Keratinocyte (primary cell): ENCODE measurements at regions not wholly inside any gene's neighbourhood (a gene's known extent, or its start where the extent isn't known, plus 50 kb on each side); places are given as distances from the start of the nearest gene placed in this dataset.

Experiments used
- DNase-seq: peaks from one replicate; pipeline ENCODE4 v3.0.0-alpha.2; 2011; ENCODE audit warnings: low read depth, missing footprints, low spot score
- FAIRE-seq: peaks from 2 replicates; lab custom pipeline; 2011; peaks lifted over from hg19 to GRCh38; lab: Jason Lieb, UNC
- H2AFZ ChIP-seq: 2 replicates; pipeline ENCODE4 v1.6.0; 2012; ENCODE audit warnings: low read length, control low read depth, inconsistent platforms; ENCODE audit not compliant: control insufficient read depth
- H3K27ac ChIP-seq: 2 replicates; pipeline ENCODE4 v1.5.1; 2011; ENCODE audit warnings: low read length; ENCODE audit not compliant: control insufficient read depth, insufficient read depth
- H3K27me3 ChIP-seq: 3 replicates; pipeline ENCODE4 v1.6.0; 2011; ENCODE audit warnings: low read length; ENCODE audit not compliant: control insufficient read depth, insufficient read depth; ENCODE audit errors: extremely low read depth
- H3K36me3 ChIP-seq, 2 experiments: 2 replicates in 1 of 2; 3 replicates in 1 of 2; pipeline ENCODE4 v1.5.1; 2011; ENCODE audit warnings: low read length in 2 of 2, mild to moderate bottlenecking in 1 of 2; ENCODE audit not compliant: control insufficient read depth in 2 of 2, insufficient read depth in 2 of 2; ENCODE audit errors: extremely low read depth in 1 of 2
- H3K4me1 ChIP-seq: 3 replicates; pipeline ENCODE4 v1.5.1; 2011; ENCODE audit warnings: low read length; ENCODE audit not compliant: control insufficient read depth, insufficient read depth; ENCODE audit errors: extremely low read depth
- H3K4me2 ChIP-seq: 3 replicates; pipeline ENCODE4 v1.6.0; 2011; ENCODE audit warnings: low read depth, low read length; ENCODE audit not compliant: control insufficient read depth, insufficient read depth; ENCODE audit errors: extremely low read depth
- H3K4me3 ChIP-seq, 3 experiments: fragments of 200-600 bp in 1 of 3; sonication (generic) in 1 of 3; 2 replicates in 2 of 3; 3 replicates in 1 of 3; pipeline ENCODE4 v1.5.1; 2011 to 2016; ENCODE audit warnings: low read length in 3 of 3, mild to moderate bottlenecking in 3 of 3, control low read depth in 2 of 3, inconsistent platforms in 1 of 3, low read depth in 1 of 3, mixed read lengths in 1 of 3, mixed run types in 1 of 3, moderate library complexity in 1 of 3; ENCODE audit not compliant: control insufficient read depth in 2 of 3, insufficient read depth in 2 of 3; ENCODE audit errors: extremely low read depth in 1 of 3
- H3K79me2 ChIP-seq: 2 replicates; pipeline ENCODE4 v1.6.0; 2012; ENCODE audit warnings: low read length; ENCODE audit not compliant: control insufficient read depth, insufficient read depth
- H3K9ac ChIP-seq: 3 replicates; pipeline ENCODE4 v1.6.0; 2011; ENCODE audit warnings: low read length; ENCODE audit not compliant: control insufficient read depth, insufficient read depth; ENCODE audit errors: extremely low read depth
- H3K9me1 ChIP-seq: 3 replicates; pipeline ENCODE4 v1.6.0; 2011; ENCODE audit warnings: low read length; ENCODE audit not compliant: control insufficient read depth, insufficient read depth; ENCODE audit errors: extremely low read depth
- H3K9me3 ChIP-seq: 2 replicates; pipeline ENCODE4 v1.5.1; 2012; ENCODE audit warnings: low read depth, low read length; ENCODE audit not compliant: control insufficient read depth
- H4K20me1 ChIP-seq: 3 replicates; pipeline ENCODE4 v1.6.0; 2011; ENCODE audit warnings: low read length; ENCODE audit not compliant: control insufficient read depth, insufficient read depth; ENCODE audit errors: extremely low read depth
- EZH2 ChIP-seq: IDR thresholded peaks from one replicate; pipeline ENCODE4 v1.6.1; 2012; ENCODE audit warnings: inconsistent platforms, mild to moderate bottlenecking, low read length, moderate library complexity
- dilution Hi-C: fragments of 300-500 bp; cut with MboI; formaldehyde crosslinking; loops from one replicate; pipeline ENCODE4 v1.7.0; 2020; ENCODE audit warnings: low sequenced_read_pairs; ENCODE audit not compliant: extremely low pct_ligation_motif_present
- TF ChIP-seq, protein P1 (sequence below), 3 experiments: IDR thresholded peaks in 1 of 3; conservative IDR thresholded peaks in 1 of 3; optimal IDR thresholded peaks in 1 of 3; 2 replicates in 2 of 3; 3 replicates in 1 of 3; pipeline versions ENCODE3 to v1.5.1; 2011; ENCODE audit warnings: low read length in 3 of 3, mild to moderate bottlenecking in 3 of 3, moderate library complexity in 2 of 3, control low read depth in 1 of 3, inconsistent platforms in 1 of 3; ENCODE audit not compliant: insufficient read depth in 2 of 3; ENCODE audit errors: extremely low read depth in 1 of 3

DNA sequence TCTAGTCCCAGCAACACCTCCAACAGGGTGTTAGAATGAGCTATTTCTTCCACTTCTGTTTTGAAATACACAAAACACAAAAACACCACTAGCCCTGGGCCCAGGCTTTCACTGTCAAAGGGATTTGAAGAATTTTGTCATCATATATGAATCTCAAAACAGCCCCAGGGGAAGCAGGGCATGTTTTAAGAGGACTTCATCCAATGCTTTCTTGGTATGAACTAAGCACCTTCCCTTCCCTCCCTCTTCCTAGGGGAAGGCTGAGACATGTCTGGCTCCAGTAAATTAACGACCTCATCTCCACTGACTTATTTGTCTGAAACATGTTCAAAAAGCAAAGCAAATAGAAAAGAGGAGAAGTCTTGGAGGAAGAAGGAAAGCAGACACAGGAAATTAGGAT is 75.7 kb upstream of the INCENP start:
- dilution Hi-C loops = no loop called here
- H3K4me2 ChIP-seq = no peak overlapping the region
- TF ChIP-seq EZH2 = no peak
- TF ChIP-seq, protein P1, sequence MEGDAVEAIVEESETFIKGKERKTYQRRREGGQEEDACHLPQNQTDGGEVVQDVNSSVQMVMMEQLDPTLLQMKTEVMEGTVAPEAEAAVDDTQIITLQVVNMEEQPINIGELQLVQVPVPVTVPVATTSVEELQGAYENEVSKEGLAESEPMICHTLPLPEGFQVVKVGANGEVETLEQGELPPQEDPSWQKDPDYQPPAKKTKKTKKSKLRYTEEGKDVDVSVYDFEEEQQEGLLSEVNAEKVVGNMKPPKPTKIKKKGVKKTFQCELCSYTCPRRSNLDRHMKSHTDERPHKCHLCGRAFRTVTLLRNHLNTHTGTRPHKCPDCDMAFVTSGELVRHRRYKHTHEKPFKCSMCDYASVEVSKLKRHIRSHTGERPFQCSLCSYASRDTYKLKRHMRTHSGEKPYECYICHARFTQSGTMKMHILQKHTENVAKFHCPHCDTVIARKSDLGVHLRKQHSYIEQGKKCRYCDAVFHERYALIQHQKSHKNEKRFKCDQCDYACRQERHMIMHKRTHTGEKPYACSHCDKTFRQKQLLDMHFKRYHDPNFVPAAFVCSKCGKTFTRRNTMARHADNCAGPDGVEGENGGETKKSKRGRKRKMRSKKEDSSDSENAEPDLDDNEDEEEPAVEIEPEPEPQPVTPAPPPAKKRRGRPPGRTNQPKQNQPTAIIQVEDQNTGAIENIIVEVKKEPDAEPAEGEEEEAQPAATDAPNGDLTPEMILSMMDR (optimal IDR thresholded peaks at IDR 0.05 in 1 of 3, IDR thresholded peaks at IDR 0.05 in 1 of 3, conservative IDR thresholded peaks at IDR 0.05 in 1 of 3; ENCODE audit: extremely low read depth in 1 of 3, insufficient read depth in 2 of 3, low read length in 3 of 3) = no peak
- H3K4me1 ChIP-seq = peaks cover 40% of the 10 kb centered on the region
- H3K9ac ChIP-seq = no peak overlapping the region
- H2AFZ ChIP-seq = no peak overlapping the region
- no peak overlapping the region for H3K4me3 ChIP-seq
- no peaks in the 10 kb centered on the region for H3K9me1 ChIP-seq
- FAIRE-seq (no peak), DNase-seq (no peak)
- H3K27me3 ChIP-seq = no peaks in the 10 kb centered on the region
- H3K27ac ChIP-seq = no peak overlapping the region
- H3K36me3 ChIP-seq = no peaks in the 10 kb centered on the region
- H4K20me1 ChIP-seq = no peaks in the 10 kb centered on the region
- no peaks in the 10 kb centered on the region for H3K79me2 ChIP-seq
- H3K9me3 ChIP-seq = no peaks in the 10 kb centered on the region

DNA sequence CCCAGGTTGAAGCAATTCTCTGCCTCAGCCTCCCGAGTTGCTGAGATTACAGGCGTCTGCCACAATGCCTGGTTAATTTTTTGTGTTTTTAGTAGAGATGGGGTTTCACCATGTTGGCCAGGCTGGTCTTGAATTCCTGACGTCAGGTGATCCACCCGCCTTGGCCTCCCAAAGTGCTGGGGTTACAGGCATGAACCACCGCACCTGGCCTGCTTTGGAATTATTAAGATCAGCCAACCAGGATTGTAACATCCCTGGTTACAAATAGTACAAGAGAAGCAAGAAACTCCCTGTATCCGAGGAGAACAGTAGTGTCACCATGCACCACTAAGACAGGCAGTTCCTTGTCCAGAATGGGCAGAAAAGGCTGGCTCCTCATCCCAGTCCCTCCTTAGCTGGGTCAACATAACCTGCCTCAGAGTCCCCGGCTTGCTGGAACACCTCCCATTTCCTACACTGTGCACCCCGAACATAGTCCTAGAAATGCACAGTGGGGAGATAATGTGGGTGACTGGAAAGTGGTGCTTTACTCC is 77.2 kb upstream of the INCENP start:
- dilution Hi-C loops = no loop called here
- peak overlapping the region; percentile 7 for H3K4me2 ChIP-seq

More for the DNA sequence above, 77.2 kb upstream of the INCENP start:
- no peaks in the 10 kb centered on the region for H3K27me3 ChIP-seq
- FAIRE-seq = no peak
- H4K20me1 ChIP-seq = no peaks in the 10 kb centered on the region
- H3K9ac ChIP-seq = no peak overlapping the region
- no peak for DNase-seq
- H3K4me1 ChIP-seq = peaks cover 45% of the 10 kb centered on the region
- H2AFZ ChIP-seq = no peak overlapping the region
- H3K27ac ChIP-seq = no peak overlapping the region
- no peaks in the 10 kb centered on the region for H3K9me1 ChIP-seq
- no peaks in the 10 kb centered on the region for H3K9me3 ChIP-seq
- no peaks in the 10 kb centered on the region for H3K36me3 ChIP-seq
- H3K4me3 ChIP-seq = no peak overlapping the region
- H3K79me2 ChIP-seq = no peaks in the 10 kb centered on the region
- no peak for TF ChIP-seq EZH2
- TF ChIP-seq, protein P1 (optimal IDR thresholded peaks at IDR 0.05 in 1 of 3, IDR thresholded peaks at IDR 0.05 in 1 of 3, conservative IDR thresholded peaks at IDR 0.05 in 1 of 3; ENCODE audit: extremely low read depth in 1 of 3, insufficient read depth in 2 of 3, low read length in 3 of 3) = no peak
